ENCODE measurements at regions not wholly inside any gene's neighbourhood (a gene's known extent, or its start where the extent isn't known, plus 50 kb on each side); places are given as distances from the start of the nearest gene placed in this dataset.

DNA sequence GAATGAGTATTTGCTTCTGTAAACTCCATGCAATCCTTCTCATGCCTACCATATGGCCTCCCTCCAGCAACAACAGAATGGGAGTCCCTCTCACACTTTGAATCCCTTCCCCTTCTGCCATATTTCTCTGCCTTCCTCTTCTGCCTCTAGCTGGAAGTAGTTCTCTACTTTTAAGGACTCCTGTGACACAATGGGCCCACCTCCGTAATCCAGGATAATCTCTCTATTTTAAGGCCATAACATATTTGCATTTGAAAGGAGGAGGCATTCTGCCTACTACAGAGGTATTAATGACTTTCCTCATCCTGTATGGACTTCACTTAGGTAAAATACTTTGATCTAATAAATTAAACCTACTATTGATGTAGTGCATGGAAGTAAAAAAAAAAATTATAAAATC lies 155.4 kb upstream of the ITGA1 start:
- Histone ChIP-seq H3K18ac (ENCODE audit: extremely low read depth, low read length) (no peak overlapping the region), H4K8ac (ENCODE audit: extremely low read depth, insufficient read depth, low read length) (no peak overlapping the region), H3K9ac (replicated peaks in 1 of 4; ENCODE audit: extremely low read depth in 1 of 4, low read depth in 3 of 4, low read length in 3 of 4) (no peak overlapping the region), H3K23ac (ENCODE audit: insufficient read length) (no peak overlapping the region), H3K36me3 (ENCODE audit: control insufficient read depth in 2 of 4, insufficient read depth in 4 of 4, low read length in 3 of 4) (no peaks in the 10 kb centered on the region), H3K4me1 (replicated peaks in 1 of 4; ENCODE audit: control insufficient read depth in 3 of 4, insufficient read depth in 4 of 4, low read length in 3 of 4) (no peaks in the 10 kb centered on the region), H3K4me2 (ENCODE audit: insufficient read depth in 1 of 2, low read depth in 2 of 2, low read length in 2 of 2) (no peak overlapping the region), H3K27me3 (replicated peaks in 1 of 4; ENCODE audit: control insufficient read depth in 3 of 4, extremely low read depth in 1 of 4, insufficient read depth in 3 of 4, low read length in 3 of 4) (no peaks in the 10 kb centered on the region), H2AK5ac (ENCODE audit: low read depth, low read length) (no peak overlapping the region), H3K79me1 (ENCODE audit: low read depth, low read length) (no peaks in the 10 kb centered on the region), H2BK120ac (replicated peaks; ENCODE audit: low read depth, low read length) (no peak overlapping the region), H3K9me3 (ENCODE audit: insufficient read depth in 2 of 2, low read depth in 1 of 2, low read length in 1 of 2) (no peaks in the 10 kb centered on the region), H2BK15ac (ENCODE audit: low read length) (no peak overlapping the region), H3K79me2 (ENCODE audit: control insufficient read depth in 1 of 2, insufficient read depth in 2 of 2, low read length in 2 of 2) (no peaks in the 10 kb centered on the region), H2BK5ac (ENCODE audit: low read depth, low read length) (no peak overlapping the region), H3K4ac (replicated peaks; ENCODE audit: insufficient read length, low read depth, low read length) (no peak overlapping the region), H2BK20ac (ENCODE audit: low read length) (no peak overlapping the region), H3K14ac (ENCODE audit: insufficient read length) (no peak overlapping the region), H3K23me2 (ENCODE audit: low read depth, low read length) (no peaks in the 10 kb centered on the region), H4K91ac (replicated peaks; ENCODE audit: insufficient read length, low read length) (no peak overlapping the region), H4K5ac (ENCODE audit: insufficient read length, low read depth, low read length) (no peak overlapping the region), H2AFZ (ENCODE audit: low read length) (no peak overlapping the region), H2BK12ac (ENCODE audit: low read depth, low read length) (no peak overlapping the region), H3K4me3 (ENCODE audit: extremely low read depth in 1 of 4, insufficient read depth in 2 of 4, low read depth in 3 of 4, low read length in 4 of 4) (no peak overlapping the region), H4K20me1 (replicated peaks in 1 of 2; ENCODE audit: control insufficient read depth in 1 of 2, insufficient read depth in 2 of 2, low read length in 2 of 2) (no peaks in the 10 kb centered on the region), H3K56ac (replicated peaks; ENCODE audit: insufficient read length, low read depth, low read length) (no peak overlapping the region), H3K27ac (ENCODE audit: low read depth, low read length) (no peak overlapping the region)
- ChIA-PET POLR2A (ENCODE audit: partially characterized antibody) (no interaction called here), CTCF (ENCODE audit: partially characterized antibody) (interaction anchor here (0.6 to 1.6 kb wide), 2 partner anchors 11 to 788 kb away, joined by 3 read pairs; no protein-coding TSS in a partner anchor)
- 89% methylated on average over 1 of the region's 1 CpG; no CpG with 5 or more reads in 1 of the 2 experiments for WGBS, 2 experiments (ENCODE audit: extremely low coverage in 1 of 2, insufficient coverage in 1 of 2, insufficient read length in 1 of 2, insufficient replicate concordance in 2 of 2, low coverage in 1 of 2, low lambda C conversion rate in 2 of 2, missing lambda C conversion rate in 1 of 2)
- FAIRE-seq (no peak), DNase-seq (ENCODE audit: low read depth in 1 of 2, low spot score in 2 of 2) (no peak)
- TF ChIP-seq JUND (IDR thresholded peaks at IDR 0.05; ENCODE audit: low read length) (no peak), RBBP5 (IDR thresholded peaks at IDR 0.05; ENCODE audit: borderline replicate concordance, low read depth, low read length) (no peak), ATF3 (IDR thresholded peaks at IDR 0.05; ENCODE audit: insufficient read depth, low read depth, low read length) (no peak), TAF1 (IDR thresholded peaks at IDR 0.05; ENCODE audit: low read depth, low read length) (no peak), CEBPB (IDR thresholded peaks at IDR 0.05; ENCODE audit: low read depth, low read length) (no peak), NANOG (IDR thresholded peaks at IDR 0.05; ENCODE audit: insufficient read depth, low read depth, low read length, poor library complexity, severe bottlenecking) (no peak), SP2 (IDR thresholded peaks at IDR 0.05; ENCODE audit: low read length) (no peak), JUN (IDR thresholded peaks at IDR 0.05; ENCODE audit: low read depth, low read length) (no peak), KDM1A (IDR thresholded peaks at IDR 0.05; ENCODE audit: borderline replicate concordance, low read length) (no peak), CREB1 (IDR thresholded peaks at IDR 0.05) (no peak), RFX5 (IDR thresholded peaks at IDR 0.05; ENCODE audit: borderline replicate concordance, low read depth, low read length) (no peak)
- TF ChIP-seq, protein P1, sequence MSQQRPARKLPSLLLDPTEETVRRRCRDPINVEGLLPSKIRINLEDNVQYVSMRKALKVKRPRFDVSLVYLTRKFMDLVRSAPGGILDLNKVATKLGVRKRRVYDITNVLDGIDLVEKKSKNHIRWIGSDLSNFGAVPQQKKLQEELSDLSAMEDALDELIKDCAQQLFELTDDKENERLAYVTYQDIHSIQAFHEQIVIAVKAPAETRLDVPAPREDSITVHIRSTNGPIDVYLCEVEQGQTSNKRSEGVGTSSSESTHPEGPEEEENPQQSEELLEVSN (IDR thresholded peaks at IDR 0.05): no peak

Measured in H1 (cell line).